Occipital lobe (tissue), 1 donor: ENCODE measurements at regions not wholly inside any gene's neighbourhood (a gene's known extent, or its start where the extent isn't known, plus 50 kb on each side); places are given as distances from the start of the nearest gene placed in this dataset.
A peak's percentile ranks its signal among the peaks of the same experiment; 100 is the strongest.

Experiments used
- DNase-seq: peaks from one replicate; lab custom pipeline; 2025; lab: John Stamatoyannopoulos, UW

- no peak for DNase-seq
These were observed 170.7 kb upstream of the SOX11 start for GRCh38 chr2:5521461-5521860.

- DNase-seq = no peak
These were observed 167.6 kb upstream of the SOX11 start for GRCh38 chr2:5524551-5524950.

DNA sequence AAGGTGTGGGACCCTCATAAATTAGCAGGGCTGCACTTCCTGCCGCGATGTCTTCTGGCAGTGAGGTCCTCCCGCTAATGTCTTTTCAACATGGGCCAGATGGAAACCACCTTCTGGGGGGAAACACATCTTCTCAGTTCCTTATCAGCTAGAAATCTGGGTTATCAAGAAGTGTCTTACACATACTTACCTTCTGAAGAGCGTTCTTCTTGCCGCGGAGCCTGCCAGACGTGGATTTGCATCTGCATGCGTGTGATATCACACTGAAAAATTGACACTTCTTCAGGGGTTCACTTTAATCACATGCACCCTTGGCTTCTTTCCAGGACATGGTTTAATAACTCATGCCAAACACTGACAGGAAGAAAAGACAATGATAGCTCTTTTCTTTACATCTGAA is 163.5 kb upstream of the SOX11 start:
- no peak for DNase-seq

- DNase-seq = no peak
These were observed 162.0 kb upstream of the SOX11 start for GRCh38 chr2:5530011-5530696.

- no peak for DNase-seq
These were observed 156.9 kb upstream of the SOX11 start for GRCh38 chr2:5535301-5535700.

DNA sequence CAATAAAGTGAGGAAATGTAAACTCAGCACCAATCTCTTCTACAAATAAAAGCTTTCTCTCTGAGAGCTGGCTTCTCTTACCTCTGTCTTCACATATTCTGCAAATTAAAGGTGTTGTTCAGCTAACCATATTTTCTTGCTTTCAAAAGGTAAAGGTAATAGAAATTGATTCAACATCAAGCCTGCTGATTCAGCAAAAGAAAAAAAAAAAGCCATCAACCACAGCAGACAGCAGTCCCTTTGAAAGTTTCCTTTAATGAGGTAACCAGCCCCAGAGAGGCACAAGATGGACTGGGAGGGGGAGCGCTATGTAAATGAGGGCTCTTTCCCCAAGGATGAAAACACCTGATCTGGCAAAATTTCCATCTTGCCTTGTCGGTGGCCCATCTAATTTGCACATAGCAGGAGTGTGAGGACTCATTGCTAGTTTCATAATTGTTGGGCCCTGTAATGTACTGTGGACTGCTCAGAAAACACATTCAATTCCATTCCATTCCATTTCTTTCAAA is 154.9 kb upstream of the SOX11 start:
- DNase-seq = no peak

GRCh38 chr2:5538313-5538712 is 153.9 kb upstream of the SOX11 start:
- DNase-seq = no peak

DNA sequence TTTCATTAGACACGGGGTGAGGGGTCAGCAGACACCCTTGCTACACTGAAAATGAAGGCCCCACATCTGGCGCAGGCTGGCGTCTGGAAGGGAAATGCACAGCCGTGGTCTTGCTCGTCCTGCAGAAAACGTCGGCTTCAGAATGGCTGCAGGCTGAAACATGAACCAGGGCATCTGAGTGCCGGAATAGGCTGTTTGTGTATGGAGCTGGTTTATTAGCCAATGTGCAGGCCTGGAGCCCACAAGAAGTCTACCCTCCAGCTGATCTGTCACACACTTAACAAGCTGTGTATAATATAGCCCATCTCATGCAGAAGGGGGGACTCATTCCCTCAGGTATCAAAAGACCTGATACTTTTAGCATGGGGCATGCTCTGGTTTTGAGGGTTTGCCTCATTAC is 153.4 kb upstream of the SOX11 start:
- no peak for DNase-seq

- DNase-seq = no peak
These were observed 152.7 kb upstream of the SOX11 start for GRCh38 chr2:5539282-5540165.

GRCh38 chr2:5540856-5541255 is 151.3 kb upstream of the SOX11 start:
- no peak for DNase-seq

- DNase-seq = no peak
These were observed 147.9 kb upstream of the SOX11 start for GRCh38 chr2:5544205-5544786.

DNA sequence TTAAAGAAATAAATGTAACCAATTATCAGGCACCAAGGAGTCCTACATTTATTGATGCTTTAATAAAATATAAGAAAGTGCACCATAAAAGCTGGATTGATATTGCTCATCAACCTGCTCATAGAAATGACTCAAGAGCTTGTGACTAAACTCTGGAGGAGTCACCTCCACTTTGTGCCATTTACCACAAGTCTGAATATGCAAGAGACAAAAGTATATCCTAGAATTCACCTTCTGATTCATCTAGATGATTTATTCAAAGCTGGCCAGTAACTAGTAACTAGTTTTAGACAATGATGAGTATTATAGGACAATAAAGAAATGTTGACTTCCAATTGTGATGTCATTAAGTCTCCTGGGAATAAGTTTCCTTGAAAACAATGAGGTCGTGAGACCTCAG is 146.0 kb upstream of the SOX11 start:
- DNase-seq = no peak

- no peak for DNase-seq
These were observed 143.0 kb upstream of the SOX11 start for GRCh38 chr2:5548991-5549715.

DNA sequence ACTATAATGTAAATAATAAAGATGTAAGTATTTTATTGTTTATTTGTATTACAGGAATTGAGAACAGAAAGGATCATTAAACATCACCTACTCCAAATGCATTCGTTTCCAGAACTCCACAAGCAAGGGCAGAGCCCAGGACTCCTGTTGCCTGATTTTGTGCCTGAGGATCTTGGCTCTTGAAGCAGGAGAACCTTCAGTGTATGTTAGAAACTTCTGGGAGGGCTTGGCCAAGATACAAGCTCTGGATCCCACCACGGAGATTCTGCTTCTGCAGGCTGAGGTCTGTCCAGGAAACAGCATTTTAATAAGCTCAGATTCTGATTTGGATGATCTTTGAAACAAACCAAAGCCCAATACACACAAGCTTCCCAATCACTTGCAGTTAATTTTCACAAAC is 142.4 kb upstream of the SOX11 start:
- DNase-seq = no peak

- DNase-seq = no peak
These were observed 136.5 kb upstream of the SOX11 start for GRCh38 chr2:5555636-5556035.

DNA sequence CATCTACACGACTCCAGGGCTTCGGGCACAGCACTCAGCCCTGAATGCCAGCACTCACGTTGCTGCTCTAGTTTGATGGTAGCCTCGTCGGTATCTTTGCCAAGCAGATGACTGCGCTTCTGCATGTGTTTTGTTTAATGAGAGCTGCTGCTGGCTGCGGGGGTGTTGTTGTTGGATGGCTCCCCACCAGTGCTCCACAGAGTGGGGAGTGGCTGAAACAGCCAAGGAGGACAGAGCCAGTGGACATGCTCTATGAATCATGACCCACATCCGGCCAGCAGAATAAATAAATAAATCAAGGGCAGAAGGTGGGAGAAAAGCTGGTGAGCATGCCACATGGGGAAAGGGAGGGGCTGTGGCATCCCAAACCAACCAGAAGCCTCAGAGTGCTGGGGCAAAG is 131.2 kb upstream of the SOX11 start:
- DNase-seq = peak; percentile 38

GRCh38 chr2:5562426-5562825 is 129.8 kb upstream of the SOX11 start:
- DNase-seq = no peak

- DNase-seq = no peak
These were observed 129.3 kb upstream of the SOX11 start for GRCh38 chr2:5562865-5563264.

DNA sequence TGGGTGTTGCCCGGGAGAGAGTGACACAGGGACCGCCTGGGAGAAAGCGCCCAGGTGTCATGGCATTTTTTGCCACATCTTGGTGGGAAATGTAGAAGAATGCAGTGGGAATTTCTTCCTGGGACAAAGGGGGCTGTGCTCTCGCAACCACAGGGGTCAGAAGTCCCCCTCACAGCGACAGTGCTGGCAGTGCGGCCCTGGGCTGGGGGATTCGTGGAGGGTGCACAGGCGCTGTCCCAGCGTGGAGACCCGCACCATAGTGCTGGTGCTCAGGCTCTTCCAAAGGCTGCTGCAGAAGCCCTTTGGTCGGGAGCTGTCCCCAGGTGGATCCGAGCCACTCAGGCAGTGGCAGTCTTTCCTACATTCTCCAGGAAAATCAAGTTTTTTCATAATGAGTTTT is 128.8 kb upstream of the SOX11 start:
- no peak for DNase-seq

GRCh38 chr2:5569256-5569655 is 122.9 kb upstream of the SOX11 start:
- DNase-seq = no peak

DNA sequence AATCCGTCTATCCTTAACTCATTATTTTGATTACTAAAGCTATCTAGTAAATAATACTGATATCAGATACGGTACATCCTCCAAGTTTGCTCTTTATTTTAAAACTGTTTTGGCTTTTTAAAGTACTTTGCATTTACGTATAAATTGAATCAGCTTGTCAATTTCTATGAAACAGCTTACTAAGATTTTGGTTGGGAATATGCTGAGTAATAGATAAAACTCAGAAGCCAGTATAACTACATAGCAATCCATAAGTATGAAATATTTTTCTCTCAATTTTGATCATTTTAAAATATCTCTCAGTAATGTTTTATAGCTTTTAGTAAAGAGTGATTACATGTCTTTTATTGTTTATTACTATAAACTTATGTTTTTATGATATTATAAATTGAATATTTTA is 116.2 kb upstream of the SOX11 start:
- no peak for DNase-seq

DNA sequence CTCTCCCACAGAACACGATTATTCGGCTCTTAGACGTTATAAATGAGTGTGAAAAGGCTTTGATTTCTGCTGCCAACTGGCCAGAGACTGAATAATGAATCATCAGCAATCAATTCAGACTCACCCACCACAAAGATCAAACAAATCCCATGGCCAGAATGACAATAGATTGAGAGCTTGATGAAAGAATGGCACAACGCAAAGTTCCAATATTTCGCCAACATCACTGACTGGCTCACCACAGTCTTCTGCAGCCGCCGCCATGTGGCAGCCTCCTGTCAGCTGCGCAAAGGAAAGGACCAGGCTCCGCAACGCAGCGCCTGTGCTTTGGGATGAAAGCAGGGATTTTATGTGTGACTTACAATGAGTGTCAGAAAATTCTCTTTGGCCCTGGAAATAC is 104.4 kb upstream of the SOX11 start:
- DNase-seq = no peak
